ENCODE measurements at regions not wholly inside any gene's neighbourhood (a gene's known extent, or its start where the extent isn't known, plus 50 kb on each side); places are given as distances from the start of the nearest gene placed in this dataset.
"Not testable (repeated sequence)": the region's sequence is repeated elsewhere in the genome, so short reads cannot be mapped to it uniquely, and the experiment has no call there.

DNA sequence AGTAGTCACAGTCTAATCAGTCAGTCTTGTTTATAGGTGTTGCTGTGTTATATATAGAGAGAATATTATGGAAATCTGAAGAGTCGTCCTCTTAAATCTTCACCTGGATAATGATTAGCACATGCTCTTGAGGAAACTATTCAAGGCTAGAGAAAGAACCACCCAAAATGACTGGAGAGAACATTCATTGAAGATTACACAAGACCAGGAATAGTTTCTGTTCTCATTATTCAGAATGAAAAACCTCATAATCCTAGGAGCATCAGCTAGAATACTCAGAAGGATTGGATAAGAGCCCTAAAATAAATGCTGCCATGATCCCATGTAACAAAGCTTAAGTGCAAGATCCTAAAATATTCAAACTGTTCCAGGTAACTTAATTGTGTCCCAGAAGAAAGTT, 278.2 kb upstream of the PREP start:
- DNase-seq = no peak

DNA sequence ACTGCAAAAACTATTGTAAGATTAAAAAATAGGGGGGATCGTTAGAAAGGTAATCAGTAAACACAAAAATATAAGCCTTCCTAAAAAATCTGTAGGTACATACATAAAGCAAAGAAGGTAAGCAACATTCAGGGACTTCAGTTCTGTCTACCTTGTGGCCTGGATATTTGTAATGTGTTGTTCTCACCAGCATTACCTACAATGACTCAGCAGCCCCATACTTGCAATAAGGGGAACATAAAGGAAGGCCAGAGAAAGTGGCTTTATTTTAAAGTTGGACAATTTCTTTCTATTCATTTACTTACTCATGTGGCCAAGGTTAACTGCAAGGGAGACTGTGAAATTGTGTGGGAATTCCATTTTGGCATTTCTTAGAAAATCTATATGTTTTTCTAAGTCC, 277.2 kb upstream of the PREP start:
- no peak for DNase-seq

DNA sequence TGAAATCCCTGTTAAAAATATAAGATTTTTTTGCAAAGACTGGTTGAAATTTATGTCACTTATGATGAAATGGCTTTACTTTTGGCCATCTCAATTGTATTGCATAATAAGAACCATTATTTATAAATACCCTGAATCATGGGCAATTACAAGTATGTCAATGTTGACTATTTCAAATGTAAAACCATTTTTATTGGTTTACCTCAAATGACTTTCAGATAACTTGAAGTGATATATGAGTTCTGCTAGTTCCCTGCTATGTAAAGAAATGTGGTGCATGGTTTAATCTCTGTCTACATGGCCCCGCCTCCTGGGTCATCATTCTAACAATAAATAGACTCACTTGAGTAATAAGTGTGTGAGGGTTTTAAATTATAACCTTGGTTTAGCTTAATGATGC, 275.6 kb upstream of the PREP start:
- DNase-seq = no peak

DNA sequence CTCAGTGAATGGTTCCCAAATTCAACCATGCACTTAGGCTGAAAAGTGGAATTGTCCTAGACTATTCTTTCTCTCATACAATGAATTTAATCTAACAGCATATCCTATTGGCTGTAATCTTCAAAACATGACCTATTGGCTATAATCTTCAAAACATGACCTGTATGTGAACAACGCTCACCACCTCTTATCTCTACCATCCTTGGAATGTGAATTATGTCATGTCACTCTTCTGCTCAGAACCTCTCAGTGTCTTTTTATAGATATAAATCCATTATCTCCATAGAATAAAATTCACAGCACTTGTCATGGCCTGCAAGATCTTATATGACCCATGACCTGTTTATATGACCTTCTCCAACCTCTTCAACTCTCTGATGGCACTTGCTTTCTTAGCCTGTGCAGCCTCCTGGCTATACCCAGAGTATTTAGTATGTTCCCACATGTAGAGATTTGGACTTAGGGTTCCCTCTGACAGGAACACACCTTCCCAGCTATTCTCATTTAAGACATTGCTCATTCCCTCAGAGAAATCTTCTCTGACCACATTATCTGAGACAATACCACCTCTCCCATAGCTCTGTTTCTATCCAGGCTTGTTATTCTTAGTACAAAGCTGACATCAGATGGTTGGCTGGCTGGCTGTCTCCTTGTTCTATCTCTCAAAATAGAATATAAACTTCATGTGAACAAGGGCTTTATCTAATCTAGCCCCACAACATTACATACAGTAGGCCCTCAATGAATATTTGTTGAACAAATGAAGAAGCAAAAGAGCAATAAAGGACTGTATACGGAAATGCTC, 275.0 kb upstream of the PREP start:
- DNase-seq = no peak

DNA sequence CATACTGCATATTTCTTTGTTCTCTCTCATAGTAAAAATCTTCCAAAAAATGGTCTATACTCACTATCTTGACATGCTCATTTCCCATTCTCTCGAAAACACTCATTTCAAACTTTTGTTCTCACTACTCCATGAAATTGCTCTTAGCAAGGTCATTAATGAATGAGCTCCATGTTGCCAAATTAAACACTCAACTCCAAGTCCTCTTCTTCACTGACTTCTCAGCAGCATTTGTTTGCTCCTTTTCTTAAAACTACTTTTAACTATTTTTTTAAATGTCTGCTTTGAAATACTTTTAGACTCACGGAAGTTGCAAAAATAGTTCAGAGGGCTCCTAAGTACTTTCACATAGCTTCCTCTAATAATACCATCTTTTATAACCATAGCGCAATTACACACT, 274.0 kb upstream of the PREP start:
- DNase-seq = no peak

DNA sequence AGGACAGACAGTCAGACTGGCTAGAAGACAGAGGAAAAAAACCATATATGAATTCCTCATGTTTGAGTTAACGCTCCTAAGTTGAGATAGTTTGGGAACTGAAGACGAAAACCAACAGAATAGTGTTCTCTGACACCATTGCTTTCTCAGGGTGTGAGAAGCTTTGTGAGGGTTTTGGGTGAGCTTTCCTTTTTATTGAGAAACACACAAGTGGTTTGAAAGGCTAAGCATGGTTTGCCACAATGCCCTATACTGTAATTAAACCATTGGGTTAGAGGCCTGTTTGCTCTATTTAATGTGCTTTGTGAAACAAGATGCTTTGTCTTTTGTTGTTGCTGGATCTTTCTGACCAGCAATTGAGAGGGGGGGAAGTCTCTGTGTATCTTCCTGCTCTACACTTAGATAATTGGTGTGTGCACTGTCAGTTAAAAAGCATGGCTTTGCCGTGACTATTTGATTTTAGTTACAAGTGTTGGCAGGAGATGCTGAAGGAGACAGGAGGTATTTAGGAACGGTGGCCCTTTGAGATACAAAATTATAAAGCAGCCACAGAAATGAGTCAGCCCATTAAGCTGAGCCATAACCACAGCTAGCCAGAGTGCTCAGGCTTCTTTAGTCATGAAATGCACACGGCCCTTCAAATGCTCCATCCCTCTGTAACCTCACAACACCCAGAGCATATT, 273.0 kb upstream of the PREP start:
- DNase-seq = no peak

DNA sequence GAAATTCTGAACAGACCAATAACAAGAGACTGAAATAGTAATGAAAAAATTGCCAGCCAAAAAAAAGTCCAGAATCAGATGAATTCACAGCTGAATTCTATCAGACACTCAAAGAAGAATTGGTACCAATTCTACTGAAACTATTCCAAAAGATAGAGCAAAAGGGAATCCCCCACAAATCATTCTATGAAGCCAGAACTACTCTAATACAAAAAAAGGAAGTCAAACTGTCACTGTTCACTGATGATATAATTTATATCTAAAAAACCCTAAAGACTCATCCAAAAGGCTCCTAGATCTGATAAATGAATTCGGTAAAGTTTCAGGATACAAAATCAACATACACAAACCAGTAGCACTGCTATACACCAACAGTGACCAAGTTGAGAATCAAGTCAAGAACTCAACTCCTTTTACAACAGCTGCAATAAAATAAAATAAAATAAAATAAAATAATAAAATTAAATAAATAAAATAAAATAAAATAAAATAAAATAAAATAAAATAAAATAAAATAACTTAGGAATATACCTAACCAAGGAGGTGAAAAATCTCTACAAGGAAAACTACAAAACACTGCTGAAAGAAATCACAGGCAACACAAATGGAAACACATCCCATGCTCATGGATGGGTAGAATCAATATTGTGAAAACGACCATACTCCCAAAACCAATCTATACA, 270.1 kb upstream of the PREP start:
- DNase-seq = not testable (repeated sequence)

DNA sequence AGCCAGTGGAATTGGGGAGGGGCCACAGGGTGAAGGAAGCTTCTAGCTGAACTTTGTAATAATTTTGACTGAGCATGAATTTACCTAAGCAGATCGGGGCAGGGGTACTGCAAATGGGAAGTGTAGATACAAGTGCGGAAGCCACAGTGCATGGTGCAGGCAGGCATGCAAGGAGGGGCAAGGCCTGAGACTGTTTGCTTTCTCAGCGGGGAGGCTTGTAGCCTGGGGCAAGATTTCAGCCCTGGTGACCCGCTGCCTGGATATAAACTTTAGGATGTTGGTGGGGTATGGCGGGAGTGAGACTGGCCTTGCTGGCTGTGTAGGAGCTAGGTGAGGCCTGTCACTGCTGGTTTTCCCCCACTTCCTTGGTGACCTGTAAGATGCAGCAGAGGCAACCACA, 266.4 kb upstream of the PREP start:
- no peak for DNase-seq

DNA sequence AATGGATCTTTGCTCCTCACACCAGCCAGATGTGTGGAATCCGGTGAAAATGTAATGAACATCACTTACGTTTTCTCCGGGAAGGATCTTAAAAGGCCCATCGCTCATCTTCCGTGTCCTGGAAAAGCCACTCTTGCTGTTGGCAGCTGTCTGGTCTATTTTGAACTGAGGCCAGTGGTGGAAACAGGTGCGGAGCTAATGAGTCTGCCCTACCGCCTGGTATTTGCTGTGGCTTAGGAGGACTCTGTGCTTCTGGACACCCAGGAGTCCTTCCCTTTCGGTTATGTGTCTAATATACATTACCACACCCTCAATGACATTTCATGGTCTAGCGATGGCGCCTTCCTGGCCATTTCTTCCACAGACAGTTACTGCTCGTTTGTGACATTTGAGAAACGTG, 264.2 kb upstream of the PREP start:
- DNase-seq = no peak

DNA sequence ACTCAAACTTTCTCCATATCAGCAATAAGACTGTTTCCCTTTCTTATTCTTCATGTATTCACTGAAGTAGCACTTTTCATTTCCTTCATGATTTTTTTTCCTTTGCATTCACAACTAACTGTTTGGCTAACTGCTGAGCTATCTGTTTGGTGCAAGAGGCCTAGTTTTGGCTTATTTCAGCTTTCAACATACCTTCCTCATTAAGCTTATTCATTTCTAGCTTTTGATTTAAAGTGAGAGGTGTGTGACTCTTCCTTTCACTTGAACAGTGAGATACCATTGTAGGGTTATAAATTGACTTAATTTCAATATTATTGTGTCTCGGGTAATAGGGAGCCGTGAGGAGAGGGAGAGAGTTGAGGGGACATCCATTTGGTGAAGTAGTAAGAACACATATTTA, 262.0 kb upstream of the PREP start:
- DNase-seq = no peak

DNA sequence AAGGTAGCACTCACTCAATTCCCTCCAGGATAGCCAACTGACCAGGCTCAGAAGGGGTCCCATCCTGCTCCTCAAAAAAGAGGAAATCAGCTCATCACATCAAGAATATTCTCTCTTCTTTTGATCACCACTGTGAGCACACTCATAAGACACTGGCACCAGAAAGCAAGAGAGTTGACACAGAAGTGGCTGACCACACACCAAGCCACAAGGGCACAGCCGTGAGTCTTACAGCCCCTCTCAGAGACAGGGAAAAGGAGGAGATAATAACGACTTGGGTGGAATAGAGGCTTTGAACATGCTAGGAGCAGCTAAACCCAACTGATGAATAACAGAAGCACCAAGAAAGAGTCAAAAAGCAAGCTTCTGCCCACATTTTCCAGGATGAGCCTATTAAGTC, 249.1 kb upstream of the PREP start:
- no peak for DNase-seq

DNA sequence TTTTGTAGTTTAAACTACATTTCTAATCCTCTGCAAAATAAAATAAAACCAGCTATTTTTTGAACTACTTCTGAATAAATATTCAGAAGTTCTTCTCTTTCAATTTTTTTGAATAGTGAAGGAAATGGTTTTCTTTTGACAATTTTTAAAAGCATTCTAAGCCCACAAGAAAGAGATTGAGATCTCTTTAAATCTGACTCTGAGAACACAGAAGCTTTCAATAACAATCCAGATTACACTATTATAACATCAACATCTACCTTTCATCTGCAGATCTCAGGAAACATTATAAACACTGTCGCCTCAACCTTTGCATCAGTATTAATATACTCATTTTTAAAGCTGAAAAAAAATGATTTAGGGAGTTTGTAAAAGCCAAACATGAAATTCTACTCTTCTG, 247.5 kb upstream of the PREP start:
- no peak for DNase-seq

DNA sequence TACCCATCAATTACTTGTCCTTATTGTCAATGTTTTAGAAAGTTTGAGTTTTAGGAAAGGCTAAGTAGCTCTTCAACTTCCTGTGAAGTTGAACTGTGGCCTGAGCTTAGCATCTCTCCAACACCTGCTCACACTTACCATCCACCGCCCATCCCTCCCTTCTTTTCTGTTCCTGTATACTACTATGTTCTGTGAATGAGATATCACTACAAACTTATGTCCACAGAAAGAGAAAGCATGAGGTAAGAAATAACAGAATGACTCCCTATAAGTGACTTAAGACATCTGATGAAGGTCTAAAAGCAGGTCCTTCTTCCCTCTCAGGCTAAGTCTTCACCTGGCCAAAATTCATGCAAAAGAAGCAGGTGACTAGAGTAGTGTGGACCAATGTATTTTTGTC, 246.3 kb upstream of the PREP start:
- DNase-seq = no peak

DNA sequence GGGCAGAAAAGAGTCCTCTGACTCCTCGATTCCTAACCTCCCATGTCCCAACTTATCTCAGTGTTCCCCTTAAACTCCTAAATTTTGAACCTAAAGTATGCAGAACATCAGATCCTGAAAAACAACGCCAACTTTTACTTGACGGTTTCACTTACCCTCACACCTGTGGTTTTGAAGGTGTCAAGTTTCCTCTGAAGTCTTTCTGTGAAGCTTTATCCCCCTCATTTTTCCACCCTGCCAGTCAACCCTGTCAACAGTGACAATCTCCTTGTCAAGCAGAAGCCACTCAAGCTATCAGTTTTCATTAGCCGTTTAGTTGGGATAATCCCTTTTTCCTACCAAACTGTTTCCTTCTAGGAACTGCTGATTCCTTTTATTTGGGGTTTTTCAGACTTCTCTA, 245.4 kb upstream of the PREP start:
- no peak for DNase-seq

DNA sequence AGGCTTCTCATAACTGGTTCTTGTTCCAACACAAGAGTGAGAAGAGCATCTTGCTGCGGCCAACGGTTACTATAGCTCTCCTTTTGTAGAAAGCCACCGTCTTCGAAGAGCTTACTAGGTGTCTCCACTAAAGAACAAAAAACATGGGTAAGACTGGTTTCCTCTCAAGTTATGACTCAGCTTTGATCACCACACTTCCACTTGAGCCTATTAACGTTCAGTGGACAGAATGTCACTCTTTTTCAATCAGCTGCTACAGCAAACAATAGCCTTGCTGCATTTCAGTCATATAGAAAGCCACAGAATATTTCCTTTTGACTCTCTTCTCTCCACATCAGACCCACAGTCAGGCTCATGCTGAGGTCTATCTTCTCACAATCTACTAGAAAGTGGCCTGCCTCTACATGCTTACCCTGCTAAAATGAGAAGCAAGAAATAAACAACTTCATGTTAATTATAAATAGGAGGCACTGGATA, 243.5 kb upstream of the PREP start:
- DNase-seq = peak in 1 of 4 experiments; percentile 6

DNA sequence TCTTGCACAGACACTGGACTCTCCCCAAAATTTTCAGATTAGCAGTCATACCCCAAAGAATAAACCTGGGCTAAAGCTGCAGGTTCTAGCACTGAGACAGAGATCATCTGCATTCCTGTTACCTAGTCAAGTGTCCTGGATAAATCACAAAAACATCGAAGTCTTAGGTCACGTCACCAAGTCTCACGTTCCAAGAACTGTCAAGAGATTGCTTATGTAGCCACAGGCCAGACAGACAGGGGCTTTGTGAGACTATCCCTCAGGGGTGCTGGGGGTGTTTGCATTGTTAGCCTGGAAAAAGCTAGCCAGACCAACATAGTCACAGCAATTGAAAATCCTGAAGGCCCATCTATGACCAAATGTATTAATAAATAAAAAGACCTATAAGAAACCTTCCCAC, 243.1 kb upstream of the PREP start:
- DNase-seq = no peak

DNA sequence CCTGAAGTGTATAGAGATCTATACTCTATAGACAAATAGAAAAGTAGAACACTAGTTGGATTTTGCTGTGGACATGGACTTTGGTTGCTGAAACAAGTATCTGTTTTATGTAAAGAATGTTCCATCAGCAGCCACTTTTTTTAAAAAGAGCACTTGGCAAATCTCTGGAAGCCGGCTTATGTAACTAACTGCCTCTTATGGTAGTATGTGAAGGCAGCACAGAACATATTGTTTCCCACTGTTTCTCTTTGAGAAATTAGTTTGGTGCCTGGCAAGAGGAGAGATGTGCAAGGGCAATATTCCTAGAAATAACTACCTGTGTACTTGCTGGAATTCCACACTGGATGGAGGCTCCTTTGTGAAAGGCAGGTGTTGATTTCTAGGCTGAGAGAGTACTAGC, 242.3 kb upstream of the PREP start:
- DNase-seq = no peak

DNA sequence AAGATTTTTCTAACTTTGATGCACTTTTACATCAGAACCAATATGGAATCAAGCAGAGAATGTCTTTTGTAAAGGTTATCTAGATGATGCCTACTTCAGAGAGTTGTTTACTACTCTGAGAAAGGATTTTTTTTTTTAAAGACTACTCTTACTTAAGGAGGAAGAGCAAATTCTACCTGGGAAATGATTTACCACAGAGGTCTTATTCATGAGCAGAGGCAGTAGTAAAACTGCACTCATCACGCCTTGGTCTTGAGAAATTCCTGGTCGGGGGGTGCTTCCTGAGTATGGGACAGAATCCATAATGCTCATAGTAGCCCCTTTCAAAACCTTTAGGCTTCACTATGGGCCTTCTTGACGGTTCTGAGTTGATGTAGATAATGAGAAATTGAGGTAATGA, 241.8 kb upstream of the PREP start:
- DNase-seq = no peak

DNA sequence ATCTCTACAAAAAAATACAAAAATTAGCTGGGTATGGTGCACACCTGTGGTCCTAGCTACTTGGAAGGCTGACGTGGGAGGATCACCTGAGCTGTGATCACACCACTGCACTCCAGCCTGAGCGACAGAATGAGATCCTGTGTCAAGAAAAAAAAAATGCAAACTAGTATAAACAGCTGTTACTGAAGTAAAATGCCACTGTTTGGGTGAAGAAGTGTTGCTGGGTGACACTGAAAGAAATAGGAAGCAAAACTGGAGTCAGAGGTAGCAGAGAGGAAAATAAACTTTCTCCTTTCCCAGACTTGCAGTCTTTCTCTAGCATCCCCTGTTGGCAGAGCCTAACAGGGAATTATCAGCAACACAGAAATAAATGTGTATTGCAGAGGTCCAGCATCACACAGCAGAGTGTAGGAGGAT, 241.2 kb upstream of the PREP start:
- DNase-seq = no peak

DNA sequence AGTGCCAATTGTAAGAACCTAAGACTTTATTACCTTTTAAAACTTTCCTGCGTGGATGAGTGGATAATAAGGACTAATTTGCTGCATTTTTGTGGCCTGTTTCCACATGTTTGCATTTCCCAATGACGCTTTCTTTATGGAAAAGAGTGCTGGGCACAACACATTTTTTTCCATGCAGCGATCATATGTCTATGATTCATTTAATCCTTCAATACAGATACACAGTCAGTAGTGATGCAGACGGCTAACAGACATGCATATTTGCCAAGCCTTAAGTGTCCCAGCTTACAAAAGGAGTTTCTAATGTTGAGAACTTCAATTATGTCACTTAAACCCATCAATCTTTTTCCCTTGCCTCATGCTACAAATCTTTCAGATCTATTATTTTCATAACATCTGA, 239.8 kb upstream of the PREP start:
- DNase-seq = no peak

DNA sequence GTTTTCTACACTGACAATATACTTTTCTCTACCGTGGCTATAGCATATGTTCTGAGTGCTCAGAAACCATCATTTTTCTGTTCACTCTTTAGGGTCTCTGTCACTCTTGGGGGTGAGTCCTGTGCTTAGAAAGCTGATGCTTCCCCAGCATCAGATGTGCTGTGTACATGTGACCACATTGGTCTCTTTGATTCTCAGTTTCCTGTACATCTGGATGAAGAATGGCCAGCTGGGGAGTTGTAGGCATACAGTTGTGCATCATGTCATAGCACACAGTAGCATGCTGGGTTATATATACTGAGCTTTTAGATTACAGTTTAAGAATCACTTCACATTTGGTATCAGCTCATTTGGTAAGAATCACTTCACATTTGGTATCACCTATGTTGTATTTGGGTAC, 238.6 kb upstream of the PREP start:
- no peak for DNase-seq

DNA sequence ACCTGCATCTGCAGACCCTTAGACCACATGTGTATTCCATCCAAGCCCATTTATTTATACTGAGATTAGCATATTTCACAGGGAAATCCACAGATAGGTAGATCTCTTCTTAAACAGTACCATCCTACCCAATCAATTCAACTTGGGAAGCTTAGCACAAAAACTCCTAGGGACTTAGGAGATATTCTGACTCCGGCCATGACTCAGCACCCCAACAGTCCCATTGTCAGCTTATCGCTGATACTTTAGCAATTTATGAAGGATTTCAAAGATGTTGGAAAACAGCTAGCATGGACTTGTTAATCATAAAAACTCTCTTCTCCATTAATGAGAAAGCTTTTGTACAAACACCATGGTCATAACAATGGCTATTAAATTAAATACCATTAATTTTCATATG, 236.2 kb upstream of the PREP start:
- no peak for DNase-seq

DNA sequence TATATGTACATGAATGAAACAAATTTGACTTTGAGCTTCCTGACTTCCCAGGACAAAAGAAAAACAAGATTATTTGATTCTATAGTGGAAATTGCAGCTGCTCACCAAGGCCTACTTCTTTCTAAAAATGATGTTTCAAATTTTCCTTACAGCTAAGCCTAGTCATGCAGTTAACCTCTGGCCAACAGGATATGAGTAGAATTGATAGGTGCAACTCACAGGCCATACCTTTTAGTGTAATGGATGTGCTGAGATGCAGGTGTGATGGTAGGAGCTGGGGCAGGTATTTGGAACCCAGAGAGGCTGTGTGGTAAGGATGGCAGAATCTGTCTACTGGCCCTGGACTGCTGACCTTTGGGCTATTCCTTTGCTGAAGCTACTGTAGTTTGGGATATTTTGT, 230.9 kb upstream of the PREP start:
- DNase-seq = no peak
